ENCODE measurements at regions not wholly inside any gene's neighbourhood (a gene's known extent, or its start where the extent isn't known, plus 50 kb on each side); places are given as distances from the start of the nearest gene placed in this dataset.

DNA sequence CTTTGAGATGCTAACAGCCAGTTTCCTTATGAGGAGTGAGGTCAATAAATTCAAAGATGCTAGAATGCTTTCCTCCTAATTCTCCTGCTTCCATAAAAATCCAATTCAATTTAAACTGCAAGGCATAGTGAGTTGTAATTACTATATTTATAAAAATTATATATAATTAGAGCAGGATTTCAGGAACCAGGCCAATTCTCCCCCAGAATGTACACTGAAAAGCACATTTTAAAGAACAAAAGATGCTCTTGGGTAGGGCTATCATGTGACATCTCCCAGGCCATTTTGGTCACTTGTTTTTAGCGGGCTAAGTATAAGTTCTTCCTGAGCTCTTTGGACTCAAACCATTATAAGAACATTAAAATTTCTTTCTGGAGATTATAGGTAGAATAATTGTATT, 195.7 kb upstream of the KCNG1 start:
- no peak for DNase-seq (ENCODE audit: low read depth in 2 of 2)

DNA sequence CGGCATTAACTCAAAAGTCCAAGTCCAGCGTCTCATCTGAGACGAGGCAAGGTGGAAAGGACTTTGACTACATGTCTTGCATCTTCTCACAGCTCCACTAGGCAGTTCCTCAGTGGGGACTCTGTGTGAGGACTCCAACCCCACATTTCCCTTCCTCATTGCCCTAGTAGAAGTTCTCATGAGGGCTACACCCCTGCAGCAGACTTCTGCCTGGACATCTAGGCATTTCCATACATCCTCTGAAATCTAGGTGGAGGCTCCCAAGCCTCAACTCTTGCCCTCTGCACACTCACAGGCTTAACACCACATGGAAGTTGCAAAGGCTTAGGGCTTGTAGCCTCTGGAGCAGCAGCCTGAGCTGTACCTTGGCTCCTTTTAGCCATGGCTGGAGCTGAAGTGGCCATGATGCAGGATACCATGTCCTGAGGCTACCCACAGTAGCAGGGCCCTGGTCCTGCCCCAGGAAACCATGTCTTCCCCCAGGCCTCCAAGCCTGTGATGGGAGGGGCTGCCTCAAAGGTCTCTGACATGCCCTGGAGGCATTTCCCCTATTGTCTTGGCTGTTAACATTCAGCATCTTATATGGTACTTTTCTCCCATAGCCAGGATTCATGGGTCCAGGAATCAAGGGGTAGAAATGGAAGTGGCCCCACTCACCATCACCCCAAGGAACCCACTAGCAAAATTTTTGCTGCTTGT, 194.6 kb upstream of the KCNG1 start:
- no peak for DNase-seq (ENCODE audit: low read depth in 2 of 2)

DNA sequence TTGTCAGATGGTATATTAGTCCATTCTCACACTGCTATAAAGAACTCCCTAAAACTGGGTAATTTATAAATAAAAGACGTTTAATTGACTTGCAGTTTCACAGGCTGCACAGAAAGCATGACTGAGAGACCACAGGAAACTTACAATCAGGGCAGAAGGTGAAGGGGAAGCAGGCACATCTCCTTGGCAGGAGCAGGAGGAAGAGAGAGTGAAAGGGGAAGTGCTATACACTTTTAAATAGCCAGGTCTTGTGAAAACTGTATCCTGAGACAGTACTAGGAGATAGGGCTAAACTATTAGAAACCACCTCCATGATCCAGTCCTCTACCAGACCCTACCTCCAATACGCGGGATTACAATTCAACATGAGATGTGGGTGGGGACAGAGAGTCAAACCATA, 193.9 kb upstream of the KCNG1 start:
- DNase-seq (ENCODE audit: low read depth in 2 of 2), result no peak

DNA sequence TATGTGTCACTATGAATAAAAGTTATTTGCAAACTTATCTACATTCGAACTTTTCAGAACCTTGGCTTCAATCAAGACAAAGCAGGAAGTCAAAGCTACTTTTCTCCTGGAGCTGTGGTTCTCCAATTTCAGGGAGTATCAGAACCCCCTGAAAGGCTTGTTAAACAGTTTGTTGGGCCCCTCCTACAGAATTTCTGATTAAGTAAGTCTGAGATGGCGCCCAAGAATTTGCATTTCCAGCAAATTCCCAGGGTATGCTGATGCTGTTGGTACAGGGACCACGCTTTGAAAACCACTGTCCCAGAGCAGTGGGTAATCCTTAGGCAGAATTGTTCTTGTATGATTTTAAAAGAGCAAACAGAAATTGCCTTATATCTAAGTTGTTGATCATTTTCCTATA, 189.9 kb upstream of the KCNG1 start:
- DNase-seq (ENCODE audit: low read depth in 2 of 2), result no peak

DNA sequence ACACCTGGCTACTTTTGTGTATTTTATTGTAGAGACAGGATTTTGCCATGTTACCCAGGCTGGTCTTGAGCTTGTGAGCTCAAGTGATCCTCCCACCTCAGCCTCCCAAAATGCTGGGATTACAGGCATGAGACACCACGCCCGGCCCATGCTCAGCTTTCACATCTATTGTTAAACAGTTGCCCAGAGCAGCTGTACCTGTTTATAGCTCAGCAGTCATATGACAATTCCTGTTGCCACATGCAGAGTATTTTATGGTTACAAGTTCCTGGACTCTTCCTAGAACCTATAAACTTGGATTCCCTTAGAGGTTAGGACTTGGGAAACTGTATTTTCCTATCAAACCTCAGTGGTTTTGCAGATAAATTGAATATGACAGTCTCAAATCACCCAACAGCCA, 188.3 kb upstream of the KCNG1 start:
- no peak for DNase-seq (ENCODE audit: low read depth in 2 of 2)

DNA sequence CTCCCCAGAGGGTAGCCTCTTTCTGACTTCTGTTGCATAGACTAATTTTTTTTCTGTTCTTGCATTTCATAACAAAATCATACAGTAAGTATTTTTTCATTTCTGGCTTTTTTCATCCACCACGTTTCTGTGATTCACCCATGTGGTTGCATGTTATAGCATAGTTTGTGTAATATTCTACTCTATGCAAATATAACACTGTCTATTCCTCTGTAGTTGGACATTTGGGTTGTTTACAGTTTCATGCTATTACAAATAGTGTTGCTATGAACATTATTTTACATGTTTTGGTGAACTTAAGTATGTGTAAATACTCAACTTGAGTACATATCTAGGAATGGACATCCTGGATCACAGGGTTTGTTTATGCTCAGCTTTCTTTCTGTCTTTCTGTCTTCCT, 187.2 kb upstream of the KCNG1 start:
- DNase-seq (ENCODE audit: low read depth in 2 of 2), result no peak

DNA sequence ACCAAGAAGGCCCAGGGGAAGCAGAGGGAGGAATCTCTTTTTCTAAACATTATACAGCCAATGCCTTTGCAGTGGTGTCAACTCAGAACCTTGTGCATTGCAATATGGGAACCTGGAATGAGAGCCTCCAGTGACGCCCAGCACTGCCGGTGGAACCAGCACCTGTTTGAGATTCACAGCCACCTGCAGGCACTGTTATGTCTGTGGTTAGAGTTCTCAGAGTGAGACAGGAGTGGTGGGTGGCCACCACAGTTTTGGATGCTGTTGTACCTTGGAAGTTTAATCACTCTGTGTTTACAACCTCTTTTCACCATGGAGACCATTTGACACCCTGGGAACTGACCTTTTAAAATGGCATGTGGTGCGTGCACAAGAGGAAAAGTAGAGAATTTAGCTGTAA, 185.3 kb upstream of the KCNG1 start:
- no peak for DNase-seq (ENCODE audit: low read depth in 2 of 2)

DNA sequence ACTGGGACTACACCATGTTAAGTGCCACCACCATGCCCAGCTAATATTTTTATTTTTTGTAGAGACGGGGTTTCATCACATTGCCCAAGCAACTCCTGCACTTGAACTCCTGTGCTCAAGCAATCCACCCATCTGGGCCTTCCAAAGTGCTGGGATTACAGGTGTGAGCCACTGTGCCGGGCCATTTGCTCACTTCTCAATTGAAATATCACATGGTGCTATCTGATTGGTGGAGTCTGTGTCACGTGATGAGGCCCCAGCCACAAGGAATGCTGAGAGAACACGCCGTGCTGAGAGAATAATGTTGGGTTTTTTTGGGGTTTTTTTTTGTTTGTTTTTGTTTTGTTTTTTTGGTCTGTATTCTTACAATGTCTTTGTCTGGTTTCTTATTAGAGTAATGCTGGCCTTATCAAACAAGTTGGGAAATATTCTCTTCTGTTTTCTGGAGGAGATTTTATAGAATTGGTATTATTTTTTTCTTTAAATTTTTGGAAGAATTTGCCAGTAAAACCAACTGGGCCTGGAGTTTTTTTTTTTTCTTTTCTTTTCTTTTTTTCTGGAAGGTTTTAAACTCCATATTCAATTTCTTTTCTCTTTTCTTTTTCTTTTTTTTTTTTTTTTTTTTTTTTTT, 183.2 kb upstream of the KCNG1 start:
- DNase-seq (ENCODE audit: low read depth in 2 of 2), result no peak

DNA sequence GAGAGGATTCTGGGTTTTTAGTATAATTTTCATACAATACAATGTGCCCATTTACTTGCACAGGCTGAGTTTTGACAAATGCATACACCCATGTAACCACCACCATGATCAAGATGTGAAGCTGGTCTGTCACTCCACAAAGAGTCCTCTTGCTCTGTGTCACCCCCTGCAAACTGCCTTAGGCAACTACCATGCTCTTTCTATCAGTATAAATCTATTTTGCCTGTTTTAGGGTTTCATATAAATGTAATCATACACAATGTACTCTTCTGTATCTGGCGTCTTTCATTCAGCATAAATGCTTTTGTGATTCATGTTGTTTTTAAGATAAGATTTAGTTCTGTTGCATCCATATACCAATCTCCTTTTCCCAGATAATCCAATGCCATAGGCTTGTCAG, 181.9 kb upstream of the KCNG1 start:
- no peak for DNase-seq (ENCODE audit: low read depth in 2 of 2)

DNA sequence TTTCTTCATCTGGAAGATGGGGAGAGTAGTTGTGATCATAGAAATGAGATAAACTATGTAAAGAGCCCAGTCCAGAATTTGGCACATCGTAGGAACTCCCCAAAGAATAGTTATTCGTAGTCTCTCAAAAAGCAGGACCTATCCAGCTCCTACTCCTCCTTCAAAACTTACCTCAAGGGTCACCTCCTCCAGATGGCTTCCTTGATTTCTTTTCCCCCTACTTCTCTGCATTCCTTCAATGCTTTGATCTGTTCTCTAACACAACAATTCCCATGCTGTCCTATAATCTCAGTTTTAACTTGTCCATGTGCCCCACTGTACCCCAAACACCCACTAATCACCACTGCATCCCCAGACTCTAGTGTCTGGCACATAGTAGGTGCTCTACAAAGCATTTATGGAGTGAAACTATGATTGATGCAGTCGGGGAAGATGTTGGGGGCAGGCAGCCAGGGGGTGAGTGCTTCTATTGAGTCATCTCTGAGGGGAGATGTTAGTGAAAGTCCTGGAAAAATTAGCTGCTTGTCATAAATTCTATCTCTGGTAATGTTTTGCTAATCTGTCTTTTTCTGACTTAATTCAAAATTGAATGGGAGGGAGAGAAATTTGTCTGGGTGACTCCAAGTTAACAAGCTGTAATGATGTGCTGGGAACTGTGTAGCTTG, 181.3 kb upstream of the KCNG1 start:
- no peak for DNase-seq (ENCODE audit: low read depth in 2 of 2)

DNA sequence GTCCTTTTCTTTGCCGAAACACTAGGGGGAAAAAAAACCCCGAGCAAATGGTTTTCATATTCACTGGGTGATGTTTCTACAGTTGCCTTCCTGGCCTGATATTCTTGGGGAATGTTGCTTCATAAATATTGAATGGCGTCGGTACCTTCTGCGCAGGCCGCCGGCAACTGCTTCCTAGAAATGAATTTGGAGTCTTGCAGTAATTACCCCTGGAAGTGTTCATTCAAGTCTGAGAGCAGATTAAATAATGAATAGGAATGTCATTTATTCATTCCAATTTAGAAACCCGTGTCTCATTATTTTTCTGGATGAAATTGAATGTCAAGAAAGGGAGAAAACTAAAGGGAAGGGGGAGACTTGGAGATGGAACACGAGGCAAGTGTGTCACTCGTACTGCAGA, 179.4 kb upstream of the KCNG1 start:
- DNase-seq (ENCODE audit: low read depth in 2 of 2), result no peak

DNA sequence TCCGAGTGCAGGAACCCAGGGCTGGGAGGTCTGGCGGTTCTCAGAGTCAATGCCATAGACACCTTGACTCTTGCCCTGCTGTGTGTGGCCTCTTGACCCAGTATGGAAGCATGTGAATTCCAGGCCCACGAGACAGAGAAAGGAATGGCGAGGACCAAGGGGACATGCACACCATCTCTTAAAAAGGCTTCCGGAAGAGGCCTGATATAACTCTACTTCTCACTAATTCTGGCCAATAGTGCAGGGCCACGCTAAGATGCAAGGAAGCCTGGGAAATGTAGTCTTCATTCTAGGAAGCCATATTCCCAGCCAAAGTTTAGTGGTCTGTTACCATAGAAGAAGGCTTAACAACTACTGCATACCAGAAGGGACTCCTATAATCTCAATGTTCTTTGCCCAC, 177.0 kb upstream of the KCNG1 start:
- DNase-seq (ENCODE audit: low read depth in 2 of 2), result no peak

DNA sequence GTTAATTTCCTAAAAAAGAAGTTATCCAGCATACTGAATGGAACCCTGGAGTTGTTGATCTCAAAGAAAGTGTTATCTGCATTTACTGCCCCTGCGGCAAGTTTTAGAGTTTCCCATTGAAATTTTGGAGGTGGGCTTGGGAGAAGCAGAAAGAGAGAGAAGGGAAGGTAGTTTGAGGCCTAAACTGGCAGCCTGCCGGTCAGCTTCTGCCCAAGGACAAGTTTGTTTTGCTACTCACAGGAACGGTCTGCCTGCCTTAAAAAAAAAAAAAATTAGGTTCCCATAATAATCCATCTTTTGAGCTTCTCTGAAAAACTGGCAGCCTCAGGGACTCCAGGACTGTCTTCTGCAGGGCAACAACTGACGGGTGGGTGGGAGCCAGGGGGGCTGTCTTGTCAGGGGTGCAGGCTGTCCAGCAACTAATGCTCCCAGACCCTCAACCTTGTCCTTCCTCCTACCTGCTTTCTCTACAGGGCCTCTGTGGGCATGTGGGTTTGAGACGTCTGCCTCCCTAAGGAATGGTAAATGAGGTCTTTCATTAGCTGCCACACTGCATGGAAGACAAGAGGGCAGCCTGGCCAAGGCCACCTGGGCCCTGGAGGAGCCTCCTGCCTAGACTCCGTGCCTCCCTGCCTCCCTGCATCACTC, 176.1 kb upstream of the KCNG1 start:
- DNase-seq (ENCODE audit: low read depth in 2 of 2), result no peak

DNA sequence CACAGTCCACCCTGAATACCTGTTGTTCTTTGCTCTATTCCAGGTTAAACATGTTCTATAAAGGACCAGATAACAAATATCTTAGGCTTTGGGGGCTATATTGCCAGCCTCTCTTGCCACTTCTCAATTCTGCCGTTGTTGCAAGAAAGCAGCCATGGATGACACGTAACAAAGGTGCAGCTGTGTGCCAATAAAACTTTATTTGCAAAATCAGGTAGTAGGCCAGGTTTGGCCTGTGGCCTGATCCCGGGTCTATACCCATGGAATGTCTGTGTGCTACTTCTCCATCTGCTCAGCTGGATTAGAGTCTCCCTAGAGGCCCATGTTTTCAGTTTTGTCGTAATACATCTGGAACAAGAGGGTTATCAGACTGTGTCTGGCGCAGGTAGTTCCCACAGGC, 175.3 kb upstream of the KCNG1 start:
- DNase-seq (ENCODE audit: low read depth in 2 of 2), result no peak

DNA sequence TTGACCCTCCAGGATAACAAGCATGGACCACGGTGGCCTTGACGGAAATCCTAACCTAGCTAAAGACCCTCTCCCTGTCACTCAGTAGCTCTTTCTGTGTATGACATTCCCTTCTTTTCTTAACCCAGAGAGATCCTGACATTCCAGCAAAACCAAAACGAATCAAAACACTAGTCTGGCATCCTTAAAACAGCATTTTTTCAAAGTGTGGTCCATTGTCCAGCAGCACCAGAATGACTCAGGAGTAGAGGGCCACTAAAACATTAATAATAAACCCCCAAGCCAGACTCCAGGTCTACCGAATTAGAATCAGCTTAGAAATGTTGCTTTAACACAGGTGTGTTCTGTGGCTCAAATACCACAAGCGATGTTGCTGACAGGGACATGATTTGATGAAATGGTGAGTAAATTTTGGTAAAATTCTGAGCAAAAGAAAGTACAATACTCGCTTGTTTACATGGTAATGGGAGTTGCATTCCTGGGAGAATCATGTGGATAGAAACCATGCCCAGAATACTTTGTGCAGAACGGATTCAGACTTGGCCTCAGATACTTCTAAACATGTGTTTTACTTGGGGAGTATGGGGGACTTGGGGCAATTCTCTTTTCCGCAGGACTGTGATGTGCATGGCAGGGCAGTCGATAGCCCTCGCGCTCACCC, 174.2 kb upstream of the KCNG1 start:
- no peak for DNase-seq (ENCODE audit: low read depth in 2 of 2)

DNA sequence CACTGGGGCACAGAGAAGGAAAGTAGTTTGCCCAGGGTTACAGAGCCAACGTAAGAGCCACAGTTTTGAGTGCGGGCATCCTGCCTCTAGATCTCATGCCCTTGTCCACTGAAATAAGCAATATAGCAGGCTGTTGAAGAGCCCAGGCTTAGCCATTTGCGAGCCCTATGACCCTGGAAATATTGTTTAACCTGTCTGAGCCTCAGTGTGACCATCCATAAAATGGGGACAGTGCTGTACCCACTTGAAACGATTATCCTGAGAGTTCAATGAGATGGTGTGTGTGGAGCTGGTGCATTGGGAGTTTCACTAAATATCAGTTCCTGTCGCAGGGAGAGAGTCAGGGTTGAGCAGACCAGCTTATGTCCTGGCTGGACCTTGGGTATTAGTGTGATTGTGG, 173.1 kb upstream of the KCNG1 start:
- DNase-seq (ENCODE audit: low read depth in 2 of 2), result no peak

DNA sequence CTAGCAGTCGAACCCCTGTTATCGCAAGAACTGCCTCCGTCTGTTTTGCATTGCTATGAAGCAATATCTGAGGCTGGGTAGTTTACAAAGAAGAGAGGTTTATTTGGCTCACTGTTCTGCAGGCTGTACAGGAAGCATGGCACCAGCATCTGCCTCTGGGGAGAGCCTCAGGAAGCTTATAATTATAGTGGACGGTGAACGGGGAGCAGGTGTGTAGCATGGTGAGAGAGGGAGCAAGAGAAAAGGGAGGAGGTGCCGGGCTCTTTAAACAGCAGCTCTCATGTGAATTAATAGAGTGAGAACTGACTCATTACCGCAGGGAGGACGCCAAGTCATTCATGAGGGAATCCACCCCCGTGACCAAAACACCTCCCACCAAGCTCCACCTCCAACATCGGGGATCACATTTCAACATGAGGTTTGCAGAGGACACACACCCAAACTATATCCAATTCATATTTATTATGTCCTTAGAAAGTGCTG, 172.6 kb upstream of the KCNG1 start:
- no peak for DNase-seq (ENCODE audit: low read depth in 2 of 2)

DNA sequence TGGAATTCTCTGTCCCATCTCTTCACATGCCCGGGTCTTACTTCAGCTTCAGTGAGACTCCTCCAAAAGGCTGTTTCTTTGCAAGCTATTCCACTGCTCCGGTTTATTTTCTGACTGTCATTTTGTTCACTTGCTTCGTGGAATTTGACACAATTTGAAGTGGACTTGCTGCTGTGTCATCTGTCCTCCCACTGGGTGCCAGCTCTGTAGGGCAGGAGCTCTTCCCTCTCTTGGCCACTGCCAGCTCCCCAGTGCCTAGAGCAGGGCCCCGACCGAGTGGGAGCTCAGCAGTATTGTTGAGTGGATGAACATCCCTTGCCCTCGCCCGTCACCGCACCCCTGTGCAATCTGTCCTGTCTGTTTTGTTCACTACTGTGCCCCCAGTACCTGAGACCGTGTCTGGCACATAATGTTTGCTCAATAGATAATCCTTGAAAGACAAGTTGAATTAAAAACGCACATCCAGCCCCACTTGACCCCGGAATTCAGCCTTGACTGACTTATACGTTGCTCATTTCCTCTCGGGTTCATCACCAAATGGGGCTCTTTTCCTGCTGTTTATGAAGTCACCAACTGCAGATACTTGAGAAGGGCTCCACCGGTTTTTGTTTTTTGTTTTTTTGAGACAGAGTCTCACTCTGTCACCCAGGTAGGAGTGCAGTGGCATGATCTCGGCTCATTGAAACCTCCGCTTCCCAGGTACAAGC, 170.3 kb upstream of the KCNG1 start:
- DNase-seq (ENCODE audit: low read depth in 2 of 2), result no peak

DNA sequence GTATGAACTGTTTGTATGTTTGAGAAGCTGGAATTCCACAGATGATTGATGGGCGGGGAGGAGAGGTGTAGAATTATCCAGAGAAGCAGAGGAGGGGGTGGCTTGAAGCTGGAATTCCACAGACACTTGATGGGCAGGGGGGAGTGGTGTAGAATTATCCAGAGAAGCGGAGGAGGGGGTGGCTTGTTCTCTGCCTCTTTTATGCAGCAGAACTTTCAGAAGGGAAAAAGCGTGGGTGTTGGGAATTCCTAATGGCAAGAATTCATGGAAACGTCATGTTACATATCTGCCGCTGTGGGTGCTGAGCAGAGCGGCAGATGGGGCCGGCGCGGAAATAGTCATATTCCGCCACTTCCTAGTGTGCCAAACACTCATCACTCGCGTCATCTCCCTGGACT, 167.9 kb upstream of the KCNG1 start:
- no peak for DNase-seq (ENCODE audit: low read depth in 2 of 2)

DNA sequence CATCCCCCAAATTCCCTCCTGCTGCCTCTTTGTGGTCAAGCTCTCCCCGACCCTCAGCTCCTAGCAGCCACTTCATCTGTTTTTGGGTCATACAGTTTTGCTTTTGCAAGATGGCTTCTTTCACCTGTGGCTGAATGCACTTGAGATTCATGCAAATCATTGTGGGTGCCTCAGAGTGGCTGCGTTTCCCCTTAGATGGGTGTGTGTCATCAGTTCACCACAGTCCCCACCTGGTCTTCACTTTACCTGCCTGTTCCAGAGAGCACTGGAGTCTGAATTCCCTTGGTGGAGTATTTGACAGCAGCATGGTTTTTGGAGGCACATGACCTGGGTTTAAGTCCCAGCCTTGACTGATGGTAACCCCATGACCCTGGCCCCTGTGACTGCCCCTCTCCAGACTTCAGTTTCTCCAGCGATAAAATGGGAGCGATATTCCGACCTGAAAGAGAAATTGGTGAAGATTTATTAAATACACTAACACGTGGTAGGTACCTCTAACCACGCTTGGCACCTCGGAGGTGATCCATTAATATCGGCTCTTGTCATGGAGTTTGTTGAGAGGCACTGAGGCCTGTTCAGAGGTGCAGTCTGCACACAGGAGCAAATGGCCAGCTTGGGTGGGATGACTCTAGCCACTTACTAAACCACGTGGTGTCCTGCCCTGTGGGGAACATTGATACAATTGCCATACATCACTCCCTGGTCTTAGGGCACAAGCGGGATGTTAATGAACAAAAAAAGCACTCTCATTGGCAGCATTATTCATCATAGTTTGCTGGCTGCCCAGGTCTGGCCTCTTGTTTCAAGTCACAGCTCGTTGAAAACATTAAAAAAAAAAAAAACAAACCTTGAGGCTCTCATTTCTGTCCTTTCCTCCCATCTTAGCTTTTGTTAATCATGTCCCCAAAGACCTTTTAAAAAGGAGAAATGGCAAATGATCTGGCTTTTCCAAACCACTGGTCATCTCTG, 167.2 kb upstream of the KCNG1 start:
- no peak for DNase-seq (ENCODE audit: low read depth in 2 of 2)

Measured in stimulated activated CD8-positive, alpha-beta memory T cell treated with anti-CD3 and anti-CD28 coated beads, Interleukin-7, amount 100 ng/mL, for 1 hour (primary cell).